Neural progenitor cell (in vitro differentiated cells): ENCODE measurements at regions not wholly inside any gene's neighbourhood (a gene's known extent, or its start where the extent isn't known, plus 50 kb on each side); places are given as distances from the start of the nearest gene placed in this dataset.
A peak's percentile ranks its signal among the peaks of the same experiment; 100 is the strongest.

Experiments
- DNase-seq: peaks from one replicate; pipeline ENCODE4 v3.0.0-alpha.2; 2016; ENCODE audit warnings: low spot score
- H2AFZ ChIP-seq: fragments of 200-600 bp; sonication (generic); replicated peaks from 2 replicates; pipeline ENCODE4 v1.6.1; 2016; ENCODE audit warnings: antibody characterized with exemption
- H3F3A ChIP-seq: fragments of 200-600 bp; sonication (generic); 2 replicates; pipeline ENCODE4 v1.6.1; 2016; ENCODE audit warnings: antibody characterized with exemption, low read depth
- H3K27ac ChIP-seq: fragments of 200-600 bp; sonication (generic); 2 replicates; pipeline ENCODE4 v1.5.1; 2016; ENCODE audit warnings: mild to moderate bottlenecking
- H3K27me3 ChIP-seq: fragments of 200-600 bp; sonication (generic); 2 replicates; pipeline ENCODE4 v1.6.1; 2016; ENCODE audit warnings: mild to moderate bottlenecking, moderate library complexity
- H3K36me3 ChIP-seq: fragments of 200-600 bp; sonication (generic); 2 replicates; pipeline ENCODE4 v1.5.1; 2016
- H3K4me1 ChIP-seq: fragments of 200-600 bp; sonication (generic); 2 replicates; pipeline ENCODE4 v1.6.1; 2016; ENCODE audit warnings: mixed run types
- H3K4me2 ChIP-seq: fragments of 200-600 bp; sonication (generic); 2 replicates; pipeline ENCODE4 v1.6.1; 2016
- H3K4me3 ChIP-seq: fragments of 200-600 bp; sonication (generic); 2 replicates; pipeline ENCODE4 v1.5.1; 2016
- H3K79me2 ChIP-seq: fragments of 200-600 bp; sonication (generic); 2 replicates; pipeline ENCODE4 v1.6.1; 2016; ENCODE audit warnings: low read depth
- H3K9ac ChIP-seq: fragments of 200-600 bp; sonication (generic); 2 replicates; pipeline ENCODE4 v1.6.1; 2016
- H3K9me3 ChIP-seq: fragments of 200-600 bp; sonication (generic); 2 replicates; pipeline ENCODE4 v1.5.1; 2016; ENCODE audit warnings: low read depth
- H4K20me1 ChIP-seq: fragments of 200-600 bp; sonication (generic); 2 replicates; pipeline ENCODE4 v1.6.1; 2016; ENCODE audit warnings: low read depth
- H3K27ac Mint-ChIP-seq: 3 replicates; pipeline ENCODE4 v1.8.0; 2021; ENCODE audit warnings: mixed read lengths
- H3K27me3 Mint-ChIP-seq: 2 replicates; pipeline ENCODE4 v1.8.0; 2022; ENCODE audit warnings: low read depth, mild to moderate bottlenecking, inconsistent platforms, moderate library complexity, mixed read lengths; ENCODE audit not compliant: insufficient read depth
- H3K36me3 Mint-ChIP-seq: 3 replicates; pipeline ENCODE4 v1.8.0; 2021; ENCODE audit warnings: mixed read lengths
- H3K4me1 Mint-ChIP-seq: 3 replicates; pipeline ENCODE4 v1.8.0; 2021; ENCODE audit warnings: mixed read lengths
- H3K4me3 Mint-ChIP-seq: 3 replicates; pipeline ENCODE4 v1.8.0; 2021; ENCODE audit warnings: mild to moderate bottlenecking, moderate library complexity, mixed read lengths
- H3K9me3 Mint-ChIP-seq: 3 replicates; pipeline ENCODE4 v1.8.0; 2020; ENCODE audit warnings: mixed read lengths
- CTCF ChIP-seq: fragments of 200-600 bp; sonication (generic); IDR thresholded peaks from 2 replicates; pipeline ENCODE4 v1.5.1; 2017; ENCODE audit warnings: antibody characterized with exemption, mild to moderate bottlenecking
- EZH2 ChIP-seq: fragments of 200-600 bp; sonication (generic); IDR thresholded peaks from 2 replicates; pipeline ENCODE4 v1.6.1; 2017; ENCODE audit warnings: antibody characterized with exemption, mild to moderate bottlenecking, moderate library complexity
- EZH2phosphoT487 ChIP-seq: fragments of 200-600 bp; sonication (generic); IDR thresholded peaks from 2 replicates; pipeline ENCODE4 v1.6.1; 2017; ENCODE audit warnings: antibody characterized with exemption

GRCh38 chr15:38176155-38176554 lies 76.5 kb upstream of the SPRED1 start:
- Histone ChIP-seq H3K27ac (no peak overlapping the region), H2AFZ (no peak overlapping the region), H4K20me1 (no peaks in the 10 kb centered on the region), H3K4me2 (no peak overlapping the region), H3K36me3 (no peaks in the 10 kb centered on the region), H3K9ac (no peak overlapping the region), H3K4me1 (peaks cover 14% of the 10 kb centered on the region), H3K9me3 (no peaks in the 10 kb centered on the region), H3K79me2 (no peaks in the 10 kb centered on the region), H3K4me3 (no peak overlapping the region), H3F3A (no peaks in the 10 kb centered on the region), H3K27me3 (no peaks in the 10 kb centered on the region)
- H3K36me3 Mint-ChIP-seq = peaks cover 3% of the 10 kb centered on the region
- no peak for TF ChIP-seq EZH2phosphoT487
- TF ChIP-seq EZH2 = no peak
- no peak for TF ChIP-seq CTCF
- peaks cover 5% of the 10 kb centered on the region for H3K27me3 Mint-ChIP-seq
- peaks cover 26% of the 10 kb centered on the region for H3K4me1 Mint-ChIP-seq
- H3K9me3 Mint-ChIP-seq = peaks cover 9% of the 10 kb centered on the region
- DNase-seq = no peak
- H3K4me3 Mint-ChIP-seq = no peak overlapping the region
- H3K27ac Mint-ChIP-seq = peak overlapping the region; percentile 17

GRCh38 chr15:38176691-38177090 lies 75.9 kb upstream of the SPRED1 start:
- H3K4me3 Mint-ChIP-seq = no peak overlapping the region
- peaks cover 3% of the 10 kb centered on the region for H3K36me3 Mint-ChIP-seq
- H3K9ac ChIP-seq = no peak overlapping the region
- peaks cover 1% of the 10 kb centered on the region for H3K27me3 Mint-ChIP-seq
- H3K4me3 ChIP-seq = no peak overlapping the region
- no peak overlapping the region for H2AFZ ChIP-seq
- peak overlapping the region; percentile 17 for H3K27ac Mint-ChIP-seq
- H3K27ac ChIP-seq = no peak overlapping the region
- H3K4me1 ChIP-seq = peaks cover 14% of the 10 kb centered on the region
- H3K79me2 ChIP-seq = no peaks in the 10 kb centered on the region
- DNase-seq = no peak
- peaks cover 9% of the 10 kb centered on the region for H3K9me3 Mint-ChIP-seq
- no peaks in the 10 kb centered on the region for H3K36me3 ChIP-seq
- H4K20me1 ChIP-seq = no peaks in the 10 kb centered on the region
- no peaks in the 10 kb centered on the region for H3K27me3 ChIP-seq
- H3K9me3 ChIP-seq = no peaks in the 10 kb centered on the region
- TF ChIP-seq EZH2phosphoT487 = no peak
- no peak for TF ChIP-seq CTCF
- TF ChIP-seq EZH2 = no peak
- H3F3A ChIP-seq = no peaks in the 10 kb centered on the region
- peaks cover 26% of the 10 kb centered on the region for H3K4me1 Mint-ChIP-seq
- H3K4me2 ChIP-seq = no peak overlapping the region

GRCh38 chr15:38182900-38183299 lies 69.7 kb upstream of the SPRED1 start:
- Mint-ChIP-seq H3K36me3 (no peaks in the 10 kb centered on the region), H3K9me3 (peaks cover 3% of the 10 kb centered on the region)

More at GRCh38 chr15:38182900-38183299, 69.7 kb upstream of the SPRED1 start:
- no peak overlapping the region for H3K4me2 ChIP-seq
- H3K9ac ChIP-seq = no peak overlapping the region
- H3K27ac Mint-ChIP-seq = no peak overlapping the region
- H3K27ac ChIP-seq = no peak overlapping the region
- H3K36me3 ChIP-seq = no peaks in the 10 kb centered on the region
- H3K4me1 ChIP-seq = peaks cover 24% of the 10 kb centered on the region
- no peak for DNase-seq
- H3F3A ChIP-seq = no peaks in the 10 kb centered on the region
- H3K27me3 ChIP-seq = no peaks in the 10 kb centered on the region
- no peaks in the 10 kb centered on the region for H3K79me2 ChIP-seq
- H4K20me1 ChIP-seq = no peaks in the 10 kb centered on the region
- H3K9me3 ChIP-seq = no peaks in the 10 kb centered on the region
- H3K4me3 ChIP-seq = no peak overlapping the region
- no peak overlapping the region for H2AFZ ChIP-seq
- no peaks in the 10 kb centered on the region for H3K27me3 Mint-ChIP-seq
- H3K4me3 Mint-ChIP-seq = no peak overlapping the region
- TF ChIP-seq CTCF = no peak
- peaks cover 26% of the 10 kb centered on the region for H3K4me1 Mint-ChIP-seq
